Ascending aorta (tissue), 2 donors: ENCODE measurements at regions not wholly inside any gene's neighbourhood (a gene's known extent, or its start where the extent isn't known, plus 50 kb on each side); places are given as distances from the start of the nearest gene placed in this dataset.

ENCODE experiments used
- DNase-seq, 2 donors: peaks; one replicate each; pipeline ENCODE4 v3.0.0-alpha.2; 2019; ENCODE audit warnings: low spot score in 2 of 2
- H3K27ac ChIP-seq, 2 donors: fragments of 200-600 bp; sonication (generic); one replicate each; pipeline ENCODE4 v1.5.1; 2016 to 2017; ENCODE audit warnings: mild to moderate bottlenecking in 1 of 2
- H3K27me3 ChIP-seq: fragments of 200-600 bp; sonication (generic); one replicate; pipeline ENCODE4 v1.5.1; 2017
- H3K36me3 ChIP-seq, 2 donors: fragments of 200-600 bp; sonication (generic); one replicate each; pipeline ENCODE4 v1.5.1; 2016
- H3K4me1 ChIP-seq, 2 donors: fragments of 200-600 bp; sonication (generic); one replicate each; pipeline ENCODE4 v1.5.1; 2016 to 2017; ENCODE audit warnings: mild to moderate bottlenecking in 1 of 2
- H3K4me3 ChIP-seq, 2 donors: fragments of 200-600 bp; sonication (generic); one replicate each; pipeline ENCODE4 v1.5.1; 2016 to 2017; ENCODE audit warnings: mild to moderate bottlenecking in 1 of 2
- H3K9me3 ChIP-seq, 2 donors: fragments of 200-600 bp; sonication (generic); one replicate each; pipeline ENCODE4 v1.5.1; 2016
- intact Hi-C: fragments of 100-400 bp; cut with DNase I; formaldehyde crosslinking; loops from one replicate; pipeline ENCODE4 v1.15.1; 2023
- TF ChIP-seq, protein P1 (sequence below), 3 experiments: fragments of 200-600 bp in 2 of 3; fragments of 450-650 bp in 1 of 3; sonication (generic) in 2 of 3; IDR thresholded peaks; one replicate each; pipeline ENCODE4 v1.5.1; 2016 to 2019; ENCODE audit warnings: antibody characterized with exemption in 3 of 3, mild to moderate bottlenecking in 1 of 3, moderate library complexity in 1 of 3

DNA sequence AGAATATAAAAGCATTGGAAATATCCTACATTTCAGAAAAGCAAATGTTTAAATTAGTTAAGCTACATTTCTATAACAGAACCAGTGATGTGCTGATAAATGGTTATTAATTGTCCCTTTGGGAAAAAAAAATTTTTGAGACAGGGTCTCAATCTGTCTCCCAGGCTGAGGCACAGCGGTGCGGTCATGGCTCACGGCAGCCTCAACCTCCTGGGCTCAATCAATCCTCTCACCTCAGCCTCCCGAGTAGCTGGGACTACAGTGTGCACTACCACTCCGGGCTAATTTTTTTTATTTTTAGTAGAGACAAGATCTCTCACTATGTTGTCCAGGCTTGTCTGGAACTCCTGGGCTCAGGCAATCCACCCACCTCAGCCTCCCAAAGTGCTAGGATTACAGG is 194.8 kb upstream of the SALL3 start:
- Histone ChIP-seq H3K27ac (no peak overlapping the region), H3K9me3 (no peaks in the 10 kb centered on the region), H3K4me1 (peaks cover 0 to 3% of the 10 kb centered on the region in 2 donors), H3K4me3 (no peak overlapping the region), H3K27me3 (no peaks in the 10 kb centered on the region), H3K36me3 (no peaks in the 10 kb centered on the region)
- TF ChIP-seq, protein P1, sequence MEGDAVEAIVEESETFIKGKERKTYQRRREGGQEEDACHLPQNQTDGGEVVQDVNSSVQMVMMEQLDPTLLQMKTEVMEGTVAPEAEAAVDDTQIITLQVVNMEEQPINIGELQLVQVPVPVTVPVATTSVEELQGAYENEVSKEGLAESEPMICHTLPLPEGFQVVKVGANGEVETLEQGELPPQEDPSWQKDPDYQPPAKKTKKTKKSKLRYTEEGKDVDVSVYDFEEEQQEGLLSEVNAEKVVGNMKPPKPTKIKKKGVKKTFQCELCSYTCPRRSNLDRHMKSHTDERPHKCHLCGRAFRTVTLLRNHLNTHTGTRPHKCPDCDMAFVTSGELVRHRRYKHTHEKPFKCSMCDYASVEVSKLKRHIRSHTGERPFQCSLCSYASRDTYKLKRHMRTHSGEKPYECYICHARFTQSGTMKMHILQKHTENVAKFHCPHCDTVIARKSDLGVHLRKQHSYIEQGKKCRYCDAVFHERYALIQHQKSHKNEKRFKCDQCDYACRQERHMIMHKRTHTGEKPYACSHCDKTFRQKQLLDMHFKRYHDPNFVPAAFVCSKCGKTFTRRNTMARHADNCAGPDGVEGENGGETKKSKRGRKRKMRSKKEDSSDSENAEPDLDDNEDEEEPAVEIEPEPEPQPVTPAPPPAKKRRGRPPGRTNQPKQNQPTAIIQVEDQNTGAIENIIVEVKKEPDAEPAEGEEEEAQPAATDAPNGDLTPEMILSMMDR (IDR thresholded peaks at IDR 0.05), result no peak
- DNase-seq, result no peak
- intact Hi-C loops, result no loop called here

DNA sequence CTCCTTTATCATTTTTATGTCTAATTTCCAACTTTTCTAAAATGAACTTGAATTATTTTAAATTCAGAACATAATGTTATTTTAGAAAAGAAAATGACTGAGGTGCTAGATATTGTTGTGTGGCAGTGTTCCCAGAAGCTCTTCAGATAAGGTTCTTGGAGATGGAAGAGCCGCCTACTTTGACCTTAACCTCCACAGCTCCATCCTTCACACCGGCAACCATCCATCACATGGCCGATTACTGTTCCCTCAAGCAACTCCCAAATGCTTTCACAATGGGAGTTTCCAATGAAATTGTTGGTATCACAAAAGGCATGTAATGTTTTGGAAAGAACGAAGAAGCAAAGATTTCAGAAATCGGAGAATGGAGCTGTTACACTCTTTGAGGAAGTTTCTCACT is 193.9 kb upstream of the SALL3 start:
- intact Hi-C loops, result no loop called here
- Histone ChIP-seq H3K27me3 (no peaks in the 10 kb centered on the region), H3K9me3 (no peaks in the 10 kb centered on the region), H3K27ac (no peak overlapping the region), H3K4me3 (no peak overlapping the region), H3K4me1 (peaks cover 0 to 3% of the 10 kb centered on the region in 2 donors), H3K36me3 (no peaks in the 10 kb centered on the region)
- no peak for DNase-seq
- TF ChIP-seq, protein P1 (IDR thresholded peaks at IDR 0.05), result no peak

DNA sequence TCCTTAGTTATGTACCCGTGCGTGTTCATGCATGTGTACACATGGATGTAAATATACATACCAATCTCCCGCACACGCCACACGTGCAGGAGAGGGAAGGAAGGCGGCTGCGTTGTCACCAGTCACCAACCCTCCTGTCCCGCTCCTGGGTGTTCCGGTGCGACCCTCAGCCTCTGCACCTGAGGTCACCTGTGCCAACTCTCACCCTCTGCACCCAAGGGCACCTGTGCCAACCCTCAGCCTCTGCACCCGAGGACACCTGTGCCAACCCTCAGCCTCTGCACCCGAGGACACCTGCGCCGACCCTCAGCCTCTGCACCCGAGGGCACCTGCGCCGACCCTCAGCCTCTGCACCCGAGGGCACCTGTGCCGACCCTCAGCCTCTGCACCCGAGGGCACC is 192.8 kb upstream of the SALL3 start:
- Histone ChIP-seq H3K4me3 (no peak overlapping the region), H3K9me3 (no peaks in the 10 kb centered on the region), H3K36me3 (no peaks in the 10 kb centered on the region), H3K4me1 (peaks cover 0 to 3% of the 10 kb centered on the region in 2 donors), H3K27ac (no peak overlapping the region), H3K27me3 (no peaks in the 10 kb centered on the region)
- TF ChIP-seq, protein P1 (IDR thresholded peaks at IDR 0.05), result no peak
- DNase-seq, result no peak
- intact Hi-C loops, result no loop called here

DNA sequence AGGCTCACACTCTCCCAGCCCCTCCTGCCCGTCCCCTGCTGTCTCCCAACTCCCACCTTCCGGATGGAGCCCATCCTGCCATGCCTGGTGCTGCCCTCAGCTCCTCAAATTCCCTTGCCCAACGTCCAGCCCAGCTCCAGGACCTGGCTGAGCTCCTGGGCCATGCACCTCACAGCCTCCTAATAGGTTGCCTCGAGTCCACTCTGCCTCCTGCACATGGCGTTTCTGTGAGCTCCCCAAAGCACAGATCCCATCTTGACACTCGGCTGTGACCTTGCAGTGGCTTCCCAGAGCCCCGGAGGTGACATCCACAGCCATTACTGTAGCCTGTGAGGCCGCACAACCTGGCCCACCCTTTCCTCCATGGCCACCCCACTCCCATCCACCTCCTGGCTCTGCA is 191.9 kb upstream of the SALL3 start:
- no peak overlapping the region for H3K27ac ChIP-seq
- no peaks in the 10 kb centered on the region for H3K9me3 ChIP-seq
- no peaks in the 10 kb centered on the region for H3K27me3 ChIP-seq
- no peaks in the 10 kb centered on the region for H3K36me3 ChIP-seq
- no peak overlapping the region for H3K4me3 ChIP-seq
- peaks cover 0 to 3% of the 10 kb centered on the region in 2 donors for H3K4me1 ChIP-seq
- DNase-seq, result no peak
- intact Hi-C loops, result no loop called here
- TF ChIP-seq, protein P1 (IDR thresholded peaks at IDR 0.05), result no peak

DNA sequence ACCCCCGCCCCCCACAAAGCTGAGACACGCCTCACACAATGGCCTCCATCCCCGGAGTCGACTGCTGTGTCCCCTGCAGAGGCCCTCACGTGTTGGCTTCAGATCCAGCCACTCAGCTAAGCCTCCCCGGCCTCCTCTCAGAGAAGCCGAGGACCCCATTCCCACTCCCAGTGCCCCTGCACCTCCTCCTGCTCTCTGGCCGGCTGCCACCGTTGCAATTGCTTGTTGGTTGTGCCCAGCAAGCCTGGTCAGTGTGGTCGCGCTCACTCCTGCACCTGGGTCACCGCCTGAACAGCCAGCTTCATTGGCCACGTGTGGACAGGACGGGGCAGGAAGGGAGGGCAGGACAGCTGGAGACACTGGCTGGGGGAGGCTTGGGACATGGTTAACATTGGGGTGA is 191.5 kb upstream of the SALL3 start:
- no peak overlapping the region for H3K27ac ChIP-seq
- no peak for DNase-seq
- TF ChIP-seq, protein P1 (IDR thresholded peaks at IDR 0.05), result no peak
- H3K36me3 ChIP-seq, result no peaks in the 10 kb centered on the region
- peaks cover 0 to 3% of the 10 kb centered on the region in 2 donors for H3K4me1 ChIP-seq
- no peaks in the 10 kb centered on the region for H3K9me3 ChIP-seq
- H3K27me3 ChIP-seq, result no peaks in the 10 kb centered on the region
- no peak overlapping the region for H3K4me3 ChIP-seq
- intact Hi-C loops, result no loop called here

DNA sequence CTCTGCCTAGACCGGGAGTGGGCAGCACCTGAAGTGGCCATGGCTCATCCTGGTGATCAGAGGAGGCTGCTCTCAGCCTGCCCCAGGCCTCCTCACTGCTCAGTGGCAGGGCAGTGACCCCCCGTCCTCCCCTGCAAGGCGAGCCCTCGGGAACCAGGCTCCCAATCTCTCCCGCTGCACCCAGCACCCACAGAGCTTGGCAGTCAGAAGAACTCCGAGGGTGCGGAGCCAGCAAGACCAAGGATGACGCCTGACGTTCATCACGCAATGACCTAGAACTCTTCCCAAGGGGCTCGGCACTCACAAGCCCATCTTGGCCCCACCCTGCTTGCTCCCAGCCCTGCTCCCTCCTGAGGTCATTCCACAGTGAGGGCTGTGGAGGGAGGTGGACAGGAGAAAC is 189.8 kb upstream of the SALL3 start:
- H3K4me3 ChIP-seq, result peak overlapping the region in 1 of 2 donors; percentile 23

More for the DNA sequence above, 189.8 kb upstream of the SALL3 start:
- DNase-seq, result no peak
- intact Hi-C loops, result no loop called here
- TF ChIP-seq, protein P1 (IDR thresholded peaks at IDR 0.05), result no peak
- Histone ChIP-seq H3K27me3 (no peaks in the 10 kb centered on the region), H3K4me1 (peaks cover 0 to 3% of the 10 kb centered on the region in 2 donors), H3K36me3 (no peaks in the 10 kb centered on the region), H3K9me3 (no peaks in the 10 kb centered on the region), H3K27ac (peak overlapping the region in 1 of 2 donors; percentile 18)
